MM.1S (cell line): ENCODE measurements at regions not wholly inside any gene's neighbourhood (a gene's known extent, or its start where the extent isn't known, plus 50 kb on each side); places are given as distances from the start of the nearest gene placed in this dataset.

Experiments
- DNase-seq: peaks from one replicate; pipeline ENCODE4 v3.0.0-alpha.2; 2015
- H2AFZ ChIP-seq: fragments of 300-600 bp; sonication (generic); 2 replicates; pipeline ENCODE4 v1.6.0; 2016; ENCODE audit warnings: antibody characterized with exemption, low read length
- H3F3A ChIP-seq: fragments of 300-600 bp; sonication (generic); 2 replicates; pipeline ENCODE4 v1.6.1; 2016; ENCODE audit warnings: mild to moderate bottlenecking, antibody characterized with exemption, low read length, moderate library complexity, mixed read lengths; ENCODE audit not compliant: insufficient read depth
- H3K27ac ChIP-seq: fragments of 300-600 bp; sonication (generic); 2 replicates; pipeline ENCODE4 v1.5.1; 2016; ENCODE audit warnings: mild to moderate bottlenecking, low read length
- H3K27me3 ChIP-seq: fragments of 300-600 bp; sonication (generic); replicated peaks from 2 replicates; pipeline ENCODE4 v1.6.0; 2016; ENCODE audit warnings: low read length; ENCODE audit not compliant: insufficient read depth
- H3K36me3 ChIP-seq: fragments of 300-600 bp; sonication (generic); replicated peaks from 2 replicates; pipeline ENCODE4 v1.6.1; 2016; ENCODE audit warnings: mild to moderate bottlenecking, low read length, mixed read lengths; ENCODE audit not compliant: insufficient read depth
- H3K4me1 ChIP-seq: fragments of 300-600 bp; sonication (generic); 2 replicates; pipeline ENCODE4 v1.6.1; 2016; ENCODE audit warnings: low read length, mixed read lengths
- H3K4me2 ChIP-seq: fragments of 300-600 bp; sonication (generic); 2 replicates; pipeline ENCODE4 v1.6.0; 2016; ENCODE audit warnings: low read depth, low read length
- H3K4me3 ChIP-seq: fragments of 300-600 bp; sonication (generic); 2 replicates; pipeline ENCODE4 v1.5.1; 2016; ENCODE audit warnings: low read length, mixed read lengths
- H3K79me2 ChIP-seq: fragments of 300-600 bp; sonication (generic); 2 replicates; pipeline ENCODE4 v1.6.1; 2016; ENCODE audit warnings: mixed run types, low read length, mixed read lengths
- H3K9ac ChIP-seq: fragments of 300-600 bp; sonication (generic); 2 replicates; pipeline ENCODE4 v1.6.1; 2016; ENCODE audit warnings: low read length, mixed read lengths
- H3K9me2 ChIP-seq: fragments of 300-600 bp; sonication (generic); replicated peaks from 2 replicates; pipeline ENCODE4 v1.6.1; 2016; ENCODE audit warnings: mild to moderate bottlenecking, low read length, mixed read lengths; ENCODE audit not compliant: insufficient read depth
- H3K9me3 ChIP-seq: fragments of 300-600 bp; sonication (generic); replicated peaks from 2 replicates; pipeline ENCODE4 v1.6.1; 2016; ENCODE audit warnings: mild to moderate bottlenecking, low read length, mixed read lengths; ENCODE audit not compliant: insufficient read depth
- H4K20me1 ChIP-seq: fragments of 300-600 bp; sonication (generic); 2 replicates; pipeline ENCODE4 v1.6.1; 2016; ENCODE audit warnings: mild to moderate bottlenecking, low read length, moderate library complexity, mixed read lengths; ENCODE audit not compliant: insufficient read depth
- CTCF ChIP-seq: fragments of 300-600 bp; sonication (generic); IDR thresholded peaks from 2 replicates; pipeline ENCODE4 v1.5.1; 2016; ENCODE audit warnings: antibody characterized with exemption, low read length, mixed read lengths
- EZH2 ChIP-seq: fragments of 300-600 bp; sonication (generic); optimal IDR thresholded peaks from 2 replicates; pipeline ENCODE3; 2017; ENCODE audit warnings: low read depth, mild to moderate bottlenecking, antibody characterized with exemption, low read length, mixed read lengths
- EZH2phosphoT487 ChIP-seq: fragments of 300-600 bp; sonication (generic); IDR thresholded peaks from 2 replicates; pipeline ENCODE4 v1.6.1; 2018; ENCODE audit warnings: antibody characterized with exemption, low read length

- no peak overlapping the region for H2AFZ ChIP-seq
- no peaks in the 10 kb centered on the region for H3F3A ChIP-seq
- H3K9me3 ChIP-seq: no peaks in the 10 kb centered on the region
- no peak for DNase-seq
- H3K27ac ChIP-seq: no peak overlapping the region
- no peaks in the 10 kb centered on the region for H3K9me2 ChIP-seq
- H3K36me3 ChIP-seq: no peaks in the 10 kb centered on the region
- H3K4me3 ChIP-seq: no peak overlapping the region
- TF ChIP-seq EZH2 (no peak), CTCF (no peak), EZH2phosphoT487 (no peak)
- no peaks in the 10 kb centered on the region for H3K27me3 ChIP-seq
- no peak overlapping the region for H3K4me2 ChIP-seq
- H3K4me1 ChIP-seq: no peaks in the 10 kb centered on the region
- no peaks in the 10 kb centered on the region for H3K79me2 ChIP-seq
- H4K20me1 ChIP-seq: no peaks in the 10 kb centered on the region
- no peak overlapping the region for H3K9ac ChIP-seq
Observed at GRCh38 chr1:55313903-55314302, 98.7 kb upstream of the USP24 start.

GRCh38 chr1:55311979-55312378, 96.8 kb upstream of the USP24 start:
- no peak overlapping the region for H3K27ac ChIP-seq
- no peak overlapping the region for H3K4me2 ChIP-seq
- H3K9me3 ChIP-seq: no peaks in the 10 kb centered on the region
- H4K20me1 ChIP-seq: no peaks in the 10 kb centered on the region
- no peak for DNase-seq
- H3K9me2 ChIP-seq: no peaks in the 10 kb centered on the region
- H3K79me2 ChIP-seq: no peaks in the 10 kb centered on the region
- H3K9ac ChIP-seq: no peak overlapping the region
- no peak overlapping the region for H3K4me3 ChIP-seq
- no peak overlapping the region for H2AFZ ChIP-seq
- no peaks in the 10 kb centered on the region for H3K27me3 ChIP-seq
- no peaks in the 10 kb centered on the region for H3K4me1 ChIP-seq
- TF ChIP-seq EZH2phosphoT487 (no peak), CTCF (no peak), EZH2 (no peak)
- no peaks in the 10 kb centered on the region for H3F3A ChIP-seq
- H3K36me3 ChIP-seq: no peaks in the 10 kb centered on the region

- Histone ChIP-seq H3K36me3 (no peaks in the 10 kb centered on the region), H2AFZ (no peak overlapping the region), H3K79me2 (no peaks in the 10 kb centered on the region), H3K9ac (no peak overlapping the region), H3K4me3 (no peak overlapping the region), H3K4me2 (no peak overlapping the region), H3K9me3 (no peaks in the 10 kb centered on the region), H4K20me1 (no peaks in the 10 kb centered on the region), H3K27me3 (no peaks in the 10 kb centered on the region), H3K27ac (no peak overlapping the region), H3F3A (no peaks in the 10 kb centered on the region), H3K4me1 (no peaks in the 10 kb centered on the region), H3K9me2 (no peaks in the 10 kb centered on the region)
- TF ChIP-seq EZH2phosphoT487 (no peak), EZH2 (no peak), CTCF (no peak)
- DNase-seq: no peak
Observed at GRCh38 chr1:55311057-55311641, 96.0 kb upstream of the USP24 start.
